ENCODE measurements at regions not wholly inside any gene's neighbourhood (a gene's known extent, or its start where the extent isn't known, plus 50 kb on each side); places are given as distances from the start of the nearest gene placed in this dataset.

DNA sequence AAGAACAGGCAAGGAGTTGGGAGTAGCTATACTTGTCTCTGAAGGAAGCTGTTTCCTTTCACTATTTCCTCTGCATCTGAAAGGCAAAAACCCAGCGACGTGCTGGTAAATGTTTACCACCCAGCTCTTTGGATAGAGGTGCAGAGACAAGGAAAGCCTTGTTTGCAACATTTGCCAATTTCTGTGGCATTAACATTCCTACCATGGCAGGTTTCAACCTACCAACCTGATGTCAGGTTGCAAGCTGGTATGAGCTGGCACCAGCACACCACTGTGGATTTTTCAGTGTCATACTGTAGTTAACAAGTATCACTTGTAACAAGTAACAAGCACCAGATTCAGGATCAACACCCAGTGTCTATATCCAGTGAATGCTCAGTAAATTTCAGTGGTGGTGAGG is 294.8 kb upstream of the TMPO start:
- Histone ChIP-seq H3K4me2 (ENCODE audit: control insufficient read depth, insufficient read depth) (no peak overlapping the region), H3K36me3 (ENCODE audit: control insufficient read depth in 2 of 2, insufficient read depth in 2 of 2, low read length in 1 of 2) (no peaks in the 10 kb centered on the region), H3K4me1 (ENCODE audit: control insufficient read depth, insufficient read depth, low read length) (peaks cover 6% of the 10 kb centered on the region), H3K27ac (ENCODE audit: control insufficient read depth, insufficient read depth) (no peak overlapping the region), H2AFZ (ENCODE audit: control insufficient read depth, low read depth, low read length) (no peak overlapping the region), H3K9ac (ENCODE audit: control insufficient read depth, insufficient read depth, low read length) (no peak overlapping the region), H3K4me3 (no peak overlapping the region), H3K79me2 (ENCODE audit: control insufficient read depth, insufficient read depth, low read length) (no peaks in the 10 kb centered on the region), H3K27me3 (replicated peaks in 1 of 2; ENCODE audit: control insufficient read depth in 2 of 2, insufficient read depth in 2 of 2, low read length in 1 of 2) (peaks cover 0 to 5% of the 10 kb centered on the region in 2 experiments; a peak in 1 of 4 replicates), H3K9me3 (replicated peaks; ENCODE audit: control insufficient read depth, insufficient read depth, low read length) (no peaks in the 10 kb centered on the region), H4K20me1 (ENCODE audit: control insufficient read depth, insufficient read depth) (no peaks in the 10 kb centered on the region)
- ChIA-PET POLR2A (interaction anchor here (0.5 to 0.6 kb wide), 2 partner anchors 88 to 102 kb away, joined by 3 read pairs; no protein-coding TSS in a partner anchor), SMC1A (ENCODE audit: uncharacterized antibody, unreplicated experiment) (interaction anchor here (0.9 to 3.5 kb wide), 5 partner anchors 8 to 112 kb away, joined by 4 to 13 read pairs (median 5); no protein-coding TSS in a partner anchor), CTCF (interaction anchor here (0.6 kb wide), 1 partner anchor 10 kb away, joined by 3 read pairs; no protein-coding TSS in a partner anchor), RAD21 (ENCODE audit: unreplicated experiment) (interaction anchor here (2.1 kb wide), 1 partner anchor 8 kb away, joined by 7 read pairs; no protein-coding TSS in a partner anchor)
- TF ChIP-seq CBX5 (IDR thresholded peaks at IDR 0.05; ENCODE audit: low read depth) (no peak), ZNF207 (IDR thresholded peaks at IDR 0.05; ENCODE audit: borderline replicate concordance) (no peak), SUPT20H (IDR thresholded peaks at IDR 0.05; ENCODE audit: borderline replicate concordance, control insufficient read depth, low read depth, low read length) (no peak), POLR2A (IDR thresholded peaks at IDR 0.05; ENCODE audit: low read depth, low read length) (no peak), HDGF (IDR thresholded peaks at IDR 0.05) (no peak)
- WGBS (ENCODE audit: insufficient coverage, insufficient replicate concordance, low lambda C conversion rate, missing lambda C conversion rate), result 0% methylated on average over 2 of the region's 2 CpGs
- ATAC-seq (no peak), FAIRE-seq (no peak), DNase-seq (ENCODE audit: low read depth, low spot score) (no peak)
- in situ Hi-C loops (cut with MboI) (no loop called here), intact Hi-C loops (cut with micrococcal nuclease; ENCODE audit: unreplicated experiment) (loop anchor here (5.0 kb wide), 1 partner anchor 152 kb away; no protein-coding TSS in a partner anchor)
- no TSS peak for BruUV-seq (replicated peaks)

DNA sequence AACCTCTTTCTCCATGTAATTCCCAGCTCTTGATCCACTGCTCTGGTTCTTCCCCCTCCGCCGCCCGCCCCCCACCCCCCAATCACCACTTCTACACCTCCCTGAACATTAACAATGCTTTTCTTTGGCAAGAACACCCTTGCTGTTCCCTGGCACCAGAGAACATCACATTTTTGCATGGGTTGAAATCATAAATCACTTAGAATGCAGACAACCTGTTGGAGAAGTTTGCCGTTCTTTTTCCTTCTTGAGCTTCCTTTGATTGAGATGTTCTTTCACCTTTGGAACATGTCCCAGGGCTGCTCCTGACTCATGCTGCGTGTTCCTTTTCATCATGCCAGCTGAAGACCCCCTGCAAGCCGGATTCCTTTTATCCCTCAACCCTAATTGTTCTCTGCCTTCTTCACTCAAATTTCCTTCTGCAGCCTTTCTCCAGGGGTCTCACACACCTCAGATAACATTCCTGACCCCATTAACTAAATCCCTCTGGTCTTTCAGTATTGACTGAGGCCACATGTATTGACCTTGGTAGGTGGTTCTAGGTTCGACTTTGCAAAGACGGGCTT is 294.1 kb upstream of the TMPO start:
- no TSS peak for BruUV-seq (replicated peaks)
- Histone ChIP-seq H3K4me3 (no peak overlapping the region), H3K9me3 (replicated peaks; ENCODE audit: control insufficient read depth, insufficient read depth, low read length) (no peaks in the 10 kb centered on the region; the same call in 1 of the 3 replicates), H3K36me3 (ENCODE audit: control insufficient read depth in 2 of 2, insufficient read depth in 2 of 2, low read length in 1 of 2) (no peaks in the 10 kb centered on the region), H3K4me1 (ENCODE audit: control insufficient read depth, insufficient read depth, low read length) (peaks cover 6% of the 10 kb centered on the region), H3K27me3 (replicated peaks in 1 of 2; ENCODE audit: control insufficient read depth in 2 of 2, insufficient read depth in 2 of 2, low read length in 1 of 2) (peaks cover 0 to 5% of the 10 kb centered on the region in 2 experiments; a peak in 1 of 4 replicates), H2AFZ (ENCODE audit: control insufficient read depth, low read depth, low read length) (no peak overlapping the region), H3K9ac (ENCODE audit: control insufficient read depth, insufficient read depth, low read length) (no peak overlapping the region), H4K20me1 (ENCODE audit: control insufficient read depth, insufficient read depth) (no peaks in the 10 kb centered on the region), H3K4me2 (ENCODE audit: control insufficient read depth, insufficient read depth) (no peak overlapping the region), H3K27ac (ENCODE audit: control insufficient read depth, insufficient read depth) (no peak overlapping the region), H3K79me2 (ENCODE audit: control insufficient read depth, insufficient read depth, low read length) (no peaks in the 10 kb centered on the region)
- ATAC-seq, result no peak
- 5% methylated on average over 5 of the region's 8 CpGs for WGBS (ENCODE audit: insufficient coverage, insufficient replicate concordance, low lambda C conversion rate, missing lambda C conversion rate)
- intact Hi-C loops (cut with micrococcal nuclease; ENCODE audit: unreplicated experiment), result loop anchor here (5.0 kb wide), 1 partner anchor 151 kb away; no protein-coding TSS in a partner anchor
- in situ Hi-C loops (cut with MboI), result no loop called here
- POLR2A ChIA-PET, result no interaction called here
- no peak for FAIRE-seq
- RAD21 ChIA-PET (ENCODE audit: unreplicated experiment), result interaction anchor here (2.1 kb wide), 1 partner anchor 9 kb away, joined by 7 read pairs; no protein-coding TSS in a partner anchor
- CTCF ChIA-PET, result interaction anchor here (0.6 kb wide), 1 partner anchor 10 kb away, joined by 3 read pairs; no protein-coding TSS in a partner anchor
- no peak for DNase-seq (ENCODE audit: low read depth, low spot score)
- SMC1A ChIA-PET (ENCODE audit: uncharacterized antibody, unreplicated experiment), result interaction anchor here (0.6 to 3.5 kb wide), 4 partner anchors 9 to 54 kb away, joined by 3 to 13 read pairs (median 4); no protein-coding TSS in a partner anchor
- TF ChIP-seq, protein P1, sequence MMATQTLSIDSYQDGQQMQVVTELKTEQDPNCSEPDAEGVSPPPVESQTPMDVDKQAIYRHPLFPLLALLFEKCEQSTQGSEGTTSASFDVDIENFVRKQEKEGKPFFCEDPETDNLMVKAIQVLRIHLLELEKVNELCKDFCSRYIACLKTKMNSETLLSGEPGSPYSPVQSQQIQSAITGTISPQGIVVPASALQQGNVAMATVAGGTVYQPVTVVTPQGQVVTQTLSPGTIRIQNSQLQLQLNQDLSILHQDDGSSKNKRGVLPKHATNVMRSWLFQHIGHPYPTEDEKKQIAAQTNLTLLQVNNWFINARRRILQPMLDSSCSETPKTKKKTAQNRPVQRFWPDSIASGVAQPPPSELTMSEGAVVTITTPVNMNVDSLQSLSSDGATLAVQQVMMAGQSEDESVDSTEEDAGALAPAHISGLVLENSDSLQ (IDR thresholded peaks at IDR 0.05), result no peak
- TF ChIP-seq, protein P2, sequence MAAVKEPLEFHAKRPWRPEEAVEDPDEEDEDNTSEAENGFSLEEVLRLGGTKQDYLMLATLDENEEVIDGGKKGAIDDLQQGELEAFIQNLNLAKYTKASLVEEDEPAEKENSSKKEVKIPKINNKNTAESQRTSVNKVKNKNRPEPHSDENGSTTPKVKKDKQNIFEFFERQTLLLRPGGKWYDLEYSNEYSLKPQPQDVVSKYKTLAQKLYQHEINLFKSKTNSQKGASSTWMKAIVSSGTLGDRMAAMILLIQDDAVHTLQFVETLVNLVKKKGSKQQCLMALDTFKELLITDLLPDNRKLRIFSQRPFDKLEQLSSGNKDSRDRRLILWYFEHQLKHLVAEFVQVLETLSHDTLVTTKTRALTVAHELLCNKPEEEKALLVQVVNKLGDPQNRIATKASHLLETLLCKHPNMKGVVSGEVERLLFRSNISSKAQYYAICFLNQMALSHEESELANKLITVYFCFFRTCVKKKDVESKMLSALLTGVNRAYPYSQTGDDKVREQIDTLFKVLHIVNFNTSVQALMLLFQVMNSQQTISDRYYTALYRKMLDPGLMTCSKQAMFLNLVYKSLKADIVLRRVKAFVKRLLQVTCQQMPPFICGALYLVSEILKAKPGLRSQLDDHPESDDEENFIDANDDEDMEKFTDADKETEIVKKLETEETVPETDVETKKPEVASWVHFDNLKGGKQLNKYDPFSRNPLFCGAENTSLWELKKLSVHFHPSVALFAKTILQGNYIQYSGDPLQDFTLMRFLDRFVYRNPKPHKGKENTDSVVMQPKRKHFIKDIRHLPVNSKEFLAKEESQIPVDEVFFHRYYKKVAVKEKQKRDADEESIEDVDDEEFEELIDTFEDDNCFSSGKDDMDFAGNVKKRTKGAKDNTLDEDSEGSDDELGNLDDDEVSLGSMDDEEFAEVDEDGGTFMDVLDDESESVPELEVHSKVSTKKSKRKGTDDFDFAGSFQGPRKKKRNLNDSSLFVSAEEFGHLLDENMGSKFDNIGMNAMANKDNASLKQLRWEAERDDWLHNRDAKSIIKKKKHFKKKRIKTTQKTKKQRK (IDR thresholded peaks at IDR 0.05; ENCODE audit: low read depth, low read length), result no peak
- TF ChIP-seq CREM (IDR thresholded peaks at IDR 0.05; ENCODE audit: low read depth), result no peak
- TF ChIP-seq RELA (IDR thresholded peaks at IDR 0.05; ENCODE audit: borderline replicate concordance, partially characterized antibody), result no peak
- TF ChIP-seq, protein P3, sequence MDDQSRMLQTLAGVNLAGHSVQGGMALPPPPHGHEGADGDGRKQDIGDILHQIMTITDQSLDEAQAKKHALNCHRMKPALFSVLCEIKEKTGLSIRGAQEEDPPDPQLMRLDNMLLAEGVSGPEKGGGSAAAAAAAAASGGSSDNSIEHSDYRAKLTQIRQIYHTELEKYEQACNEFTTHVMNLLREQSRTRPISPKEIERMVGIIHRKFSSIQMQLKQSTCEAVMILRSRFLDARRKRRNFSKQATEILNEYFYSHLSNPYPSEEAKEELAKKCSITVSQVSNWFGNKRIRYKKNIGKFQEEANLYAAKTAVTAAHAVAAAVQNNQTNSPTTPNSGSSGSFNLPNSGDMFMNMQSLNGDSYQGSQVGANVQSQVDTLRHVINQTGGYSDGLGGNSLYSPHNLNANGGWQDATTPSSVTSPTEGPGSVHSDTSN (IDR thresholded peaks at IDR 0.05; ENCODE audit: insufficient replicate concordance, low read depth, low read length), result no peak
- no peak for TF ChIP-seq RUNX3 (IDR thresholded peaks at IDR 0.05; ENCODE audit: low read length)
- no peak for TF ChIP-seq STAT1 (conservative IDR thresholded peaks at IDR 0.05)
